ENCODE measurements at regions not wholly inside any gene's neighbourhood (a gene's known extent, or its start where the extent isn't known, plus 50 kb on each side); places are given as distances from the start of the nearest gene placed in this dataset.

DNA sequence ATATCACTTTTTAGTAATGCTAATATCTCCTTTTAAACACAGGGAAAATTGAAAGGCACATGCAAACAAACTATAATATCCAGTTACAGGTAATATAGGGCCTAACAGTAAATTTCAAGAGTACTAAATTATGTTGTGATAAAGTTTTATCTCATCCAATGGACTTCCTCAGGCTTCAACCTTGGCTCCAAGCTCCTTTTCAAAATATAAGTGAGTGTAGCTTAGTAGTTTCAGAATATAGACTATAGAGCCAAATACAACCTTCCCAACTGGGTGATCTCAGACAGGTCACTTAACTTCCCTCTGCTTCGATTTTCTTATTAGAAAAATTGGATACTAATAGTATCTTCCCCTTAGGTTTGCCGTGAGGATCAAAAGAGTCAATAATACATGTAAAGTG is 93.5 kb upstream of the PARD3B start:
- TF ChIP-seq, protein P1, sequence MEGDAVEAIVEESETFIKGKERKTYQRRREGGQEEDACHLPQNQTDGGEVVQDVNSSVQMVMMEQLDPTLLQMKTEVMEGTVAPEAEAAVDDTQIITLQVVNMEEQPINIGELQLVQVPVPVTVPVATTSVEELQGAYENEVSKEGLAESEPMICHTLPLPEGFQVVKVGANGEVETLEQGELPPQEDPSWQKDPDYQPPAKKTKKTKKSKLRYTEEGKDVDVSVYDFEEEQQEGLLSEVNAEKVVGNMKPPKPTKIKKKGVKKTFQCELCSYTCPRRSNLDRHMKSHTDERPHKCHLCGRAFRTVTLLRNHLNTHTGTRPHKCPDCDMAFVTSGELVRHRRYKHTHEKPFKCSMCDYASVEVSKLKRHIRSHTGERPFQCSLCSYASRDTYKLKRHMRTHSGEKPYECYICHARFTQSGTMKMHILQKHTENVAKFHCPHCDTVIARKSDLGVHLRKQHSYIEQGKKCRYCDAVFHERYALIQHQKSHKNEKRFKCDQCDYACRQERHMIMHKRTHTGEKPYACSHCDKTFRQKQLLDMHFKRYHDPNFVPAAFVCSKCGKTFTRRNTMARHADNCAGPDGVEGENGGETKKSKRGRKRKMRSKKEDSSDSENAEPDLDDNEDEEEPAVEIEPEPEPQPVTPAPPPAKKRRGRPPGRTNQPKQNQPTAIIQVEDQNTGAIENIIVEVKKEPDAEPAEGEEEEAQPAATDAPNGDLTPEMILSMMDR (optimal IDR thresholded peaks at IDR 0.05 in 1 of 3, IDR thresholded peaks at IDR 0.05 in 1 of 3, conservative IDR thresholded peaks at IDR 0.05 in 1 of 3; ENCODE audit: extremely low read depth in 1 of 3, insufficient read depth in 2 of 3, low read length in 3 of 3), result no peak
- TF ChIP-seq EZH2 (IDR thresholded peaks at IDR 0.05; ENCODE audit: low read length), result no peak

Data from keratinocyte (primary cell).